LoVo (cell line): ENCODE measurements at regions not wholly inside any gene's neighbourhood (a gene's known extent, or its start where the extent isn't known, plus 50 kb on each side); places are given as distances from the start of the nearest gene placed in this dataset.
"Not testable (repeated sequence)": the region's sequence is repeated elsewhere in the genome, so short reads cannot be mapped to it uniquely, and the experiment has no call there.

Source experiments
- DNase-seq: peaks from one replicate; pipeline ENCODE4 v3.0.0-alpha.2; 2016; ENCODE audit warnings: low spot score

GRCh38 chr1:157219600-157219999 lies 81.4 kb upstream of the ETV3 start:
- no peak for DNase-seq

GRCh38 chr1:157219182-157219581 lies 81.0 kb upstream of the ETV3 start:
- DNase-seq = no peak

- no peak for DNase-seq
These were observed 80.5 kb upstream of the ETV3 start for GRCh38 chr1:157218671-157219070.

- no peak for DNase-seq
These were observed 79.3 kb upstream of the ETV3 start for GRCh38 chr1:157217486-157217885.

- DNase-seq = no peak
These were observed 75.6 kb upstream of the ETV3 start for GRCh38 chr1:157213836-157214235.

- no peak for DNase-seq
These were observed 71.3 kb upstream of the ETV3 start for GRCh38 chr1:157209514-157209913.

- DNase-seq = not testable (repeated sequence)
These were observed 67.8 kb upstream of the ETV3 start for GRCh38 chr1:157205982-157206381.

- DNase-seq = no peak
These were observed 65.0 kb upstream of the ETV3 start for GRCh38 chr1:157203166-157203565.

GRCh38 chr1:157202331-157202730 lies 64.1 kb upstream of the ETV3 start:
- DNase-seq = no peak

GRCh38 chr1:157201767-157202166 lies 63.6 kb upstream of the ETV3 start:
- DNase-seq = no peak

GRCh38 chr1:157200451-157200850 lies 62.3 kb upstream of the ETV3 start:
- no peak for DNase-seq

- DNase-seq = no peak
These were observed 61.2 kb upstream of the ETV3 start for GRCh38 chr1:157199421-157199755.

GRCh38 chr1:157198619-157199420 lies 60.6 kb upstream of the ETV3 start:
- DNase-seq = no peak

GRCh38 chr1:157197906-157198435 lies 59.8 kb upstream of the ETV3 start:
- no peak for DNase-seq

- not testable (repeated sequence) for DNase-seq
These were observed 58.7 kb upstream of the ETV3 start for GRCh38 chr1:157196670-157197456.

GRCh38 chr1:157196245-157196543 lies 58.0 kb upstream of the ETV3 start:
- no peak for DNase-seq

GRCh38 chr1:157195521-157196244 lies 57.5 kb upstream of the ETV3 start:
- DNase-seq = no peak

GRCh38 chr1:157194731-157195520 lies 56.7 kb upstream of the ETV3 start:
- no peak for DNase-seq

- peak; percentile 60 for DNase-seq
These were observed 55.7 kb upstream of the ETV3 start for GRCh38 chr1:157193702-157194391.

GRCh38 chr1:157193219-157193618 lies 55.0 kb upstream of the ETV3 start:
- DNase-seq = no peak
